ENCODE measurements at regions not wholly inside any gene's neighbourhood (a gene's known extent, or its start where the extent isn't known, plus 50 kb on each side); places are given as distances from the start of the nearest gene placed in this dataset.

- TF ChIP-seq POLR2A (IDR thresholded peaks at IDR 0.05) (no peak), POLR2AphosphoS5 (IDR thresholded peaks at IDR 0.05) (no peak)
Measured at GRCh38 chrX:138037548-138037947, 471.6 kb downstream of the ZIC3 start.
